Karpas-422 (cell line): ENCODE measurements at regions not wholly inside any gene's neighbourhood (a gene's known extent, or its start where the extent isn't known, plus 50 kb on each side); places are given as distances from the start of the nearest gene placed in this dataset.

Source experiments
- DNase-seq: peaks from one replicate; pipeline ENCODE4 v3.0.0-alpha.2; 2015
- H2AFZ ChIP-seq: fragments of 200-600 bp; sonication (generic); 2 replicates; pipeline ENCODE4 v1.6.1; 2014; ENCODE audit warnings: antibody characterized with exemption, low read length, mixed read lengths
- H3K27ac ChIP-seq: fragments of 200-600 bp; sonication (generic); 2 replicates; pipeline ENCODE4 v1.5.1; 2014; ENCODE audit warnings: mild to moderate bottlenecking, low read length, moderate library complexity
- H3K27me3 ChIP-seq: fragments of 200-600 bp; sonication (generic); 2 replicates; pipeline ENCODE4 v1.6.1; 2014; ENCODE audit warnings: low read length, mixed read lengths
- H3K36me3 ChIP-seq: fragments of 200-600 bp; sonication (generic); 2 replicates; pipeline ENCODE4 v1.6.1; 2014; ENCODE audit warnings: low read length, mixed read lengths; ENCODE audit not compliant: insufficient read depth
- H3K4me1 ChIP-seq: fragments of 200-600 bp; sonication (generic); 2 replicates; pipeline ENCODE4 v1.6.1; 2014; ENCODE audit warnings: mild to moderate bottlenecking, low read length, mixed read lengths
- H3K4me2 ChIP-seq: fragments of 200-600 bp; sonication (generic); 2 replicates; pipeline ENCODE4 v1.6.1; 2014; ENCODE audit warnings: low read length, low read depth, mild to moderate bottlenecking; ENCODE audit not compliant: poor library complexity, severe bottlenecking
- H3K4me3 ChIP-seq: fragments of 200-600 bp; sonication (generic); 2 replicates; pipeline ENCODE4 v1.5.1; 2014; ENCODE audit warnings: mild to moderate bottlenecking, antibody characterized with exemption, low read length, mixed read lengths
- H3K79me2 ChIP-seq: fragments of 200-600 bp; sonication (generic); 2 replicates; pipeline ENCODE4 v1.6.1; 2014; ENCODE audit warnings: mild to moderate bottlenecking, low read length, mixed read lengths
- H3K9ac ChIP-seq: fragments of 200-600 bp; sonication (generic); 2 replicates; pipeline ENCODE4 v1.6.0; 2014; ENCODE audit warnings: low read length
- H3K9me2 ChIP-seq: fragments of 200-600 bp; sonication (generic), shearing (Covaris generic); replicated peaks from 2 replicates; pipeline ENCODE4 v1.6.0; 2014; ENCODE audit warnings: mild to moderate bottlenecking, low read length, moderate library complexity; ENCODE audit not compliant: insufficient read depth
- H3K9me3 ChIP-seq: fragments of 300-700, 200-600 bp; sonication (generic); 2 replicates; pipeline ENCODE4 v1.6.1; 2014; ENCODE audit warnings: low read length, mixed read lengths
- H4K20me1 ChIP-seq: fragments of 200-600 bp; sonication (generic); 2 replicates; pipeline ENCODE4 v1.6.1; 2014; ENCODE audit warnings: mild to moderate bottlenecking, antibody characterized with exemption, low read length, low read depth; ENCODE audit not compliant: insufficient read depth

GRCh38 chr4:14111730-14112181 lies 484.2 kb upstream of the BOD1L1 start:
- no peak overlapping the region for H3K4me3 ChIP-seq
- no peaks in the 10 kb centered on the region for H3K4me1 ChIP-seq
- no peak overlapping the region for H3K9ac ChIP-seq
- H3K9me3 ChIP-seq, result no peaks in the 10 kb centered on the region
- DNase-seq, result no peak
- H3K79me2 ChIP-seq, result no peaks in the 10 kb centered on the region
- H3K36me3 ChIP-seq, result no peaks in the 10 kb centered on the region
- H2AFZ ChIP-seq, result no peak overlapping the region
- H3K9me2 ChIP-seq, result no peaks in the 10 kb centered on the region
- no peak overlapping the region for H3K27ac ChIP-seq
- H3K4me2 ChIP-seq, result no peak overlapping the region
- H3K27me3 ChIP-seq, result no peaks in the 10 kb centered on the region
- no peaks in the 10 kb centered on the region for H4K20me1 ChIP-seq

- no peaks in the 10 kb centered on the region for H3K4me1 ChIP-seq
- no peak overlapping the region for H3K27ac ChIP-seq
- H3K36me3 ChIP-seq, result no peaks in the 10 kb centered on the region
- no peak overlapping the region for H3K4me3 ChIP-seq
- no peaks in the 10 kb centered on the region for H3K9me2 ChIP-seq
- H4K20me1 ChIP-seq, result no peaks in the 10 kb centered on the region
- no peak overlapping the region for H2AFZ ChIP-seq
- H3K79me2 ChIP-seq, result no peaks in the 10 kb centered on the region
- DNase-seq, result no peak
- H3K9ac ChIP-seq, result no peak overlapping the region
- no peaks in the 10 kb centered on the region for H3K27me3 ChIP-seq
- H3K4me2 ChIP-seq, result no peak overlapping the region
- H3K9me3 ChIP-seq, result no peaks in the 10 kb centered on the region
These were observed 487.6 kb upstream of the BOD1L1 start for GRCh38 chr4:14115106-14115505.

- Histone ChIP-seq H3K27me3 (no peaks in the 10 kb centered on the region), H3K9me3 (no peaks in the 10 kb centered on the region), H3K4me1 (no peaks in the 10 kb centered on the region), H3K4me3 (no peak overlapping the region), H2AFZ (no peak overlapping the region), H4K20me1 (no peaks in the 10 kb centered on the region), H3K9ac (no peak overlapping the region), H3K4me2 (no peak overlapping the region), H3K36me3 (no peaks in the 10 kb centered on the region), H3K27ac (no peak overlapping the region), H3K9me2 (no peaks in the 10 kb centered on the region), H3K79me2 (no peaks in the 10 kb centered on the region)
- DNase-seq, result no peak
These were observed 490.2 kb upstream of the BOD1L1 start for GRCh38 chr4:14117575-14118238.

DNA sequence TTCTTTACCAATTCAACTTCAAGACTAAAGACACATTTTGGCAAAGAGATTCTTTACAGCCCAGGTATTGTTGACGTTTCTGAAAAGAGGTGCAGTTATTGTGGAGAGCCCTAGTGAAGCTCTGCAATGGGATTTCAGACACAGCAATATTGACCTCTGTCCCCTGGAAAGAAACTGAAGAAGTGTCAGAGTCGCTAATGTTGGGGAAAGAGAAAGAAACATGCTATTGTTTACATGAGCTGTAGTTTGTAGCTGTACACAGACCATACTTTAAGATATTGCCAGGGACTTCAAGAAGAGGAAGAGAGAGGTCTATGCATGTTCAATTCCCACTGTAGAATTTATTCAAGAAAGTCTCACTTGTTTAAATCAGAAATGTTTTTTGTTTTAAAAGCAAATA lies 497.3 kb upstream of the BOD1L1 start:
- Histone ChIP-seq H3K9ac (no peak overlapping the region), H3K79me2 (no peaks in the 10 kb centered on the region), H3K4me1 (no peaks in the 10 kb centered on the region; the same call in 1 of the 2 replicates), H4K20me1 (no peaks in the 10 kb centered on the region), H3K27ac (no peak overlapping the region), H3K9me2 (peaks cover 3% of the 10 kb centered on the region; the same call in 1 of the 2 replicates), H3K4me3 (no peak overlapping the region), H3K9me3 (no peaks in the 10 kb centered on the region), H3K36me3 (no peaks in the 10 kb centered on the region), H2AFZ (no peak overlapping the region), H3K27me3 (no peaks in the 10 kb centered on the region), H3K4me2 (no peak overlapping the region)
- DNase-seq, result no peak

DNA sequence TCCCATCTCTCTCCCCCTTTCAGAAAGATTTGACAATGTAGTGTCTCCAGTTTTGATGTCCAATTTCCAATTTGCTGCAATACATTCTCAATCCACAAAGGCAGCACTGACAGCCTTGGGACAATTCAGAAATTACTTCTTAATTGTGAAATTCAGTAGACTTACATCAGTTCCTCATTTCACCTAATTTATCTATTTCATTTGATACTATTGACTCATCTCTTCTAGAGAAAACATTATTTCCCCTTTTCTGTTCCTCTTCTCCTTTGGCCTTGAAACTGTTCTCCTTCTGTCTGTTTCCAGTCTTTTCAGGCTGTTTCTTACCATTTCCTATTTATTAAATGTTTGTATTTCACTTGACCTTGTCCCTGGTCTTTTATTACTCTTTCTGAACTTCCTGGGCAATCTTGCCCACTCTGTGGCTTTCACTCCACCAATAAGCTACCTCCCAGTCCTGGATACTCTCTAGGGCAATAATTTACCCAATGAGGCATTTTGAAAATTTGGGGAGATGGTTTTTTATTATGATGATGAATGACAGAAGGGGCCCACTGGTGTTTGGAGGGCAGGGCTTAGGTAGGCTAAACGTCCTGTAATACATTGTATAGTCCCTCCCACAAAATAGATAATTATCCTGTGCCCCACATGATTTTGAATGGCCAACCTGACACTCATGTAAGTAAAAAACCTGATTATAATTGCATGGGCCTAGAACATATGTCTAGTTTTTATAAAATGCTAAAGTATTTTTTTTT lies 498.0 kb upstream of the BOD1L1 start:
- H3K79me2 ChIP-seq, result no peaks in the 10 kb centered on the region
- no peaks in the 10 kb centered on the region for H3K9me3 ChIP-seq
- H3K9me2 ChIP-seq, result peaks cover 3% of the 10 kb centered on the region; the same call in 1 of the 2 replicates
- no peaks in the 10 kb centered on the region for H3K27me3 ChIP-seq
- no peaks in the 10 kb centered on the region for H3K36me3 ChIP-seq
- H4K20me1 ChIP-seq, result no peaks in the 10 kb centered on the region
- H3K4me2 ChIP-seq, result no peak overlapping the region
- H3K4me1 ChIP-seq, result no peaks in the 10 kb centered on the region; the same call in 1 of the 2 replicates
- DNase-seq, result peak; percentile 46
- H2AFZ ChIP-seq, result no peak overlapping the region
- no peak overlapping the region for H3K9ac ChIP-seq
- H3K4me3 ChIP-seq, result no peak overlapping the region
- H3K27ac ChIP-seq, result no peak overlapping the region

- no peaks in the 10 kb centered on the region for H3K4me1 ChIP-seq
- H3K36me3 ChIP-seq, result no peaks in the 10 kb centered on the region
- no peak overlapping the region for H3K27ac ChIP-seq
- H3K27me3 ChIP-seq, result no peaks in the 10 kb centered on the region
- H4K20me1 ChIP-seq, result no peaks in the 10 kb centered on the region
- no peaks in the 10 kb centered on the region for H3K9me3 ChIP-seq
- H3K79me2 ChIP-seq, result no peaks in the 10 kb centered on the region
- H3K9ac ChIP-seq, result no peak overlapping the region
- no peak overlapping the region for H3K4me2 ChIP-seq
- H2AFZ ChIP-seq, result no peak overlapping the region
- no peak for DNase-seq
- H3K9me2 ChIP-seq, result no peaks in the 10 kb centered on the region
- H3K4me3 ChIP-seq, result no peak overlapping the region
These were observed 503.0 kb upstream of the BOD1L1 start for GRCh38 chr4:14130551-14130950.

- no peaks in the 10 kb centered on the region for H3K27me3 ChIP-seq
- no peaks in the 10 kb centered on the region for H3K36me3 ChIP-seq
- no peak for DNase-seq
- H3K4me1 ChIP-seq, result no peaks in the 10 kb centered on the region
- no peaks in the 10 kb centered on the region for H3K9me3 ChIP-seq
- H3K4me2 ChIP-seq, result no peak overlapping the region
- H3K9me2 ChIP-seq, result no peaks in the 10 kb centered on the region
- H3K79me2 ChIP-seq, result no peaks in the 10 kb centered on the region
- H2AFZ ChIP-seq, result no peak overlapping the region
- H4K20me1 ChIP-seq, result no peaks in the 10 kb centered on the region
- H3K27ac ChIP-seq, result no peak overlapping the region
- no peak overlapping the region for H3K4me3 ChIP-seq
- H3K9ac ChIP-seq, result no peak overlapping the region
These were observed 503.8 kb upstream of the BOD1L1 start for GRCh38 chr4:14131335-14131734.

GRCh38 chr4:14132301-14132700 lies 504.8 kb upstream of the BOD1L1 start:
- Histone ChIP-seq H3K4me3 (no peak overlapping the region), H2AFZ (no peak overlapping the region), H3K4me2 (no peak overlapping the region), H3K9me3 (no peaks in the 10 kb centered on the region), H3K9me2 (no peaks in the 10 kb centered on the region), H3K9ac (no peak overlapping the region), H3K36me3 (no peaks in the 10 kb centered on the region), H3K27ac (no peak overlapping the region), H4K20me1 (no peaks in the 10 kb centered on the region), H3K79me2 (no peaks in the 10 kb centered on the region), H3K4me1 (no peaks in the 10 kb centered on the region), H3K27me3 (no peaks in the 10 kb centered on the region)
- no peak for DNase-seq
